Activated CD4-positive, alpha-beta memory T cell treated with anti-CD3 and anti-CD28 coated beads, Interleukin-2, amount 10 ng/mL, durations not matched to agents 7 days and 5 days (primary cell): ENCODE measurements at regions not wholly inside any gene's neighbourhood (a gene's known extent, or its start where the extent isn't known, plus 50 kb on each side); places are given as distances from the start of the nearest gene placed in this dataset.

Source experiments
- CTCF ChIA-PET: fragments of 350-600 bp; sonication (Branson Sonifier 250); formaldehyde crosslinking; loops from one replicate; lab custom pipeline; 2021; ENCODE audit warnings: antibody characterized with exemption, inconsistent platforms; lab: Charles Lee
- POLR2A ChIA-PET: fragments of 350-600 bp; sonication (Branson Sonifier 250); formaldehyde crosslinking; loops from one replicate; lab custom pipeline; 2021; ENCODE audit warnings: antibody characterized with exemption; lab: Charles Lee
- DNase-seq: peaks from one replicate; pipeline ENCODE4 v3.0.0-alpha.2; 2020
- H3K27ac Mint-ChIP-seq: one replicate; pipeline ENCODE4 v1.8.0; 2021; ENCODE audit warnings: mild to moderate bottlenecking, mixed read lengths
- H3K27me3 Mint-ChIP-seq: one replicate; pipeline ENCODE4 v1.8.0; 2021; ENCODE audit warnings: mixed read lengths
- H3K36me3 Mint-ChIP-seq: one replicate; pipeline ENCODE4 v1.8.0; 2021; ENCODE audit warnings: low read depth, mixed read lengths
- H3K4me1 Mint-ChIP-seq: one replicate; pipeline ENCODE4 v1.8.0; 2021; ENCODE audit warnings: mixed read lengths
- H3K4me3 Mint-ChIP-seq: one replicate; pipeline ENCODE4 v1.8.0; 2021; ENCODE audit warnings: mild to moderate bottlenecking, mixed read lengths
- H3K9me3 Mint-ChIP-seq: one replicate; pipeline ENCODE4 v1.8.0; 2021; ENCODE audit warnings: mixed read lengths

DNA sequence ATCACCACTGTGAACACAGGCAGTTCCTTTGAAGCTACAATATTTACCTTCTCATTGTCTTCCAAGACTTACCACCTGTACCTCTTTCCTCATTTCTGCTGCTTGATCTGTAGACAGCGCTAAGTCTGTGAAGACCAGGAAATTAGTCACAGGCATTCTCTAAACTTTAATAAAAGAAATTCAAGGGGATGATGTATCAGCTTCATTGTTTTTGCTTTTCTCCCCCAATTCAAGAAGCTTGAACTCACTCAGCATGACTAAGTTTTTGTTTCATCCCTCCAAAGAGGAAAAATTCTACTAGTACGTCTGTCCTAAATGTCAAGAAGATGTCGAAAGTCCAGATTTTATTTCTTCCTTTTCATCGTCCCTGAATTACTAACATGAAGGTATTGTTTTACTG, 75.3 kb upstream of the PPP1R9A start:
- H3K4me3 Mint-ChIP-seq = no peak overlapping the region
- no peaks in the 10 kb centered on the region for H3K36me3 Mint-ChIP-seq
- no peaks in the 10 kb centered on the region for H3K27me3 Mint-ChIP-seq
- ChIA-PET POLR2A (no interaction called here), CTCF (no interaction called here)
- DNase-seq = no peak
- no peak overlapping the region for H3K27ac Mint-ChIP-seq
- H3K4me1 Mint-ChIP-seq = no peaks in the 10 kb centered on the region
- H3K9me3 Mint-ChIP-seq = no peaks in the 10 kb centered on the region

GRCh38 chr7:94834359-94834758, 73.0 kb upstream of the PPP1R9A start:
- Mint-ChIP-seq H3K27ac (no peak overlapping the region), H3K4me1 (no peaks in the 10 kb centered on the region), H3K27me3 (no peaks in the 10 kb centered on the region), H3K4me3 (no peak overlapping the region), H3K9me3 (peaks cover 16% of the 10 kb centered on the region), H3K36me3 (no peaks in the 10 kb centered on the region)
- ChIA-PET POLR2A (no interaction called here), CTCF (no interaction called here)
- DNase-seq = no peak

DNA sequence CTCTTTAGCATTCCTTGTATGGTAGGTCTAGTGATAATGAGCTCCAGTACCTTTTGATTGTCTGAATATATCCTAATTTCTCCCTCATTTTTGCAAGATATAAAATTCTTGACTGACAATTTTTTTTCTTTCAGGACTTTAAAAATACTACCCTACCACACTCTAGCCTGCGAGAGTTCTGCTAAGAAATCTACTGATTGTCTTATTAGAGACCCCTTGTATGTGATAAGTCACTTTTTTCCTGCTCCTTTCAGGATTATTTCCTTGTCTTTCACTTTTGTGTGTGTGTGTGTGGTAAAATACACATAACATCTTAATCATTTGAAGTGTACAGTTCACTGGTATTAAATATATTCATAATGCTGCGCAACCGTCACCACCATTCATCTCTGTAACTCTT, 68.7 kb upstream of the PPP1R9A start:
- H3K4me3 Mint-ChIP-seq = no peak overlapping the region
- H3K4me1 Mint-ChIP-seq = no peaks in the 10 kb centered on the region
- no peak overlapping the region for H3K27ac Mint-ChIP-seq
- ChIA-PET CTCF (no interaction called here), POLR2A (no interaction called here)
- H3K27me3 Mint-ChIP-seq = no peaks in the 10 kb centered on the region
- H3K9me3 Mint-ChIP-seq = peaks cover 28% of the 10 kb centered on the region
- no peak for DNase-seq
- H3K36me3 Mint-ChIP-seq = no peaks in the 10 kb centered on the region

DNA sequence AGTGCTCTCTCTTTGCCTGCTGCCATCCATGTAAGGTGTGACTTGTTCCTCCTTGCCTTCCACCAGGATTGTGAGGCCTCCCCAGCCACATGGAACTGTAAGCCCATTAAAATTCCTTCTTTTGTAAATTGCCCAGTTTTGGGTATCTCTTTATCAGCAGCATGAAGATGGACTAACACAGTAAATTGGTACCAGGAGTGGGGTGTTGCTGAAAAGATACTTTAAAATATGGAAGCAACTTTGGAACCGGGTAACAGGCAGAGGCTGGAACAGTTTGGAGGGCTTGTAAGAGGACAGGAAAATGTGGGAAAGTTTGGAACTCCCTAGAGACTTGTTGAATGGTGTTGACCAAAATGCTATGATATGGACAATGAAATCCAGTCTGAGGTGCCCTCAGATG, 63.8 kb upstream of the PPP1R9A start:
- no peaks in the 10 kb centered on the region for H3K36me3 Mint-ChIP-seq
- POLR2A ChIA-PET = no interaction called here
- H3K4me1 Mint-ChIP-seq = no peaks in the 10 kb centered on the region
- DNase-seq = no peak
- H3K27me3 Mint-ChIP-seq = no peaks in the 10 kb centered on the region
- no peak overlapping the region for H3K27ac Mint-ChIP-seq
- peaks cover 25% of the 10 kb centered on the region for H3K9me3 Mint-ChIP-seq
- H3K4me3 Mint-ChIP-seq = no peak overlapping the region
- CTCF ChIA-PET = no interaction called here

- Mint-ChIP-seq H3K27me3 (no peaks in the 10 kb centered on the region), H3K27ac (no peak overlapping the region), H3K36me3 (no peaks in the 10 kb centered on the region), H3K4me1 (no peaks in the 10 kb centered on the region), H3K9me3 (peaks cover 9% of the 10 kb centered on the region), H3K4me3 (no peak overlapping the region)
- POLR2A ChIA-PET = no interaction called here
- CTCF ChIA-PET = no interaction called here
- DNase-seq = no peak
These were observed 58.9 kb upstream of the PPP1R9A start for GRCh38 chr7:94848531-94848930.

DNA sequence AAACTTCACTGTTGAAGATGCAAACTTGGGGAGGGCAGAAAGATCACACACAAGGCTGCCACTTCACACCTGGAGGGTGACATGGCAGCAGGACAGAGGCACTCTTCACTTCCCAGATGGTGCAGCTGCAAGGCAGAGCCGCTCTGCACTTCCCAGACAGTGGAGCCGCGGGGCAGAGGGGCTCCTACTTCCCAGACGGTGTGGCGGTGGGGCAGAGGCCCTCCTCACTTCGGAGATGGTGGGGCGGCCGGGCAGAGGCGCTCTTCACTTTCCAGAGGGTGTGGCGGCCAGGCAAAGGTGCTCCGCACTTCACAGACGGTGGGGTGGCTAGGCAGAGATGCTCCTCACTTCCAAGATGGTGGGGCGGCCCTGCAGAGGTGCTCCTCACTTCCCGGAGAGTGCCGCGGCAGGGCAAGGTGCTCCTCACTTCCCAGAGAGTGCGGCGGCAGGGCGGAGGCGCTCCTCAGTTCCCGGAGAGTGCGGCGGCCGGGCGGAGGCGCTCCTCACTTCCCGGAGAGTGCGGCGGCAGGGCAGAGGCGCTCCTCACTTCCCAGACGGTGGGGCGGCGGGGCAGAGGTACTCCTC, 58.3 kb upstream of the PPP1R9A start:
- no peaks in the 10 kb centered on the region for H3K27me3 Mint-ChIP-seq
- H3K36me3 Mint-ChIP-seq = no peaks in the 10 kb centered on the region
- H3K27ac Mint-ChIP-seq = no peak overlapping the region
- no peak for DNase-seq
- ChIA-PET POLR2A (no interaction called here), CTCF (no interaction called here)
- H3K9me3 Mint-ChIP-seq = peaks cover 5% of the 10 kb centered on the region
- H3K4me3 Mint-ChIP-seq = no peak overlapping the region
- no peaks in the 10 kb centered on the region for H3K4me1 Mint-ChIP-seq

- DNase-seq = no peak
These were observed 57.7 kb upstream of the PPP1R9A start for GRCh38 chr7:94849636-94850208.

GRCh38 chr7:94855589-94855988, 51.8 kb upstream of the PPP1R9A start:
- Mint-ChIP-seq H3K27me3 (no peaks in the 10 kb centered on the region), H3K9me3 (peaks cover 5% of the 10 kb centered on the region), H3K4me1 (no peaks in the 10 kb centered on the region), H3K36me3 (no peaks in the 10 kb centered on the region), H3K27ac (no peak overlapping the region), H3K4me3 (no peak overlapping the region)
- ChIA-PET CTCF (no interaction called here), POLR2A (no interaction called here)
- no peak for DNase-seq

More at GRCh38 chr7:94849636-94850208, 57.7 kb upstream of the PPP1R9A start:
- POLR2A ChIA-PET = no interaction called here
- H3K9me3 Mint-ChIP-seq = peaks cover 6% of the 10 kb centered on the region
- no peaks in the 10 kb centered on the region for H3K36me3 Mint-ChIP-seq
- no peaks in the 10 kb centered on the region for H3K27me3 Mint-ChIP-seq
- CTCF ChIA-PET = no interaction called here
- no peak overlapping the region for H3K4me3 Mint-ChIP-seq
- no peak overlapping the region for H3K27ac Mint-ChIP-seq
- H3K4me1 Mint-ChIP-seq = no peaks in the 10 kb centered on the region

DNA sequence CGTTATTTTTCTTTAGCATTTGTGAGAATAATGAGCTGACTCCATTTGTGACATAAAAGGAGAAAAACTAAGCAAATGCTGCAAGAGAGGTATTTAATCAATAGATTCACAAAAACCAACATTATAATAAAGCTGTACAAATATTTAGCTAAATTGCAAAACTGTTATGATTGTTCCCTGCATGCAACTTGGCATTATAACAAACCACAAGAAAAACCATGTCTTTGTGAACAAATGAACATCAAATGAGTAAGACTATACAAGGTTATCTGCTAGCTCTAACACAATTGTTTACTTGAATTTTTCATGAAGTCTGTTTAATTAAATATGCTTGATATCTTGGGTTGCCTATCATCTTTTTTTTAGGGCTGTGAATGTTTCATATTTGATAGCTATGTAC, 50.8 kb upstream of the PPP1R9A start:
- H3K9me3 Mint-ChIP-seq = peaks cover 5% of the 10 kb centered on the region
- DNase-seq = no peak
- H3K4me1 Mint-ChIP-seq = no peaks in the 10 kb centered on the region
- H3K27ac Mint-ChIP-seq = no peak overlapping the region
- H3K36me3 Mint-ChIP-seq = no peaks in the 10 kb centered on the region
- ChIA-PET CTCF (interaction anchor here (0.9 kb wide), 1 partner anchor 12 kb away, joined by 3 read pairs; no protein-coding TSS in a partner anchor), POLR2A (no interaction called here)
- no peaks in the 10 kb centered on the region for H3K27me3 Mint-ChIP-seq
- H3K4me3 Mint-ChIP-seq = no peak overlapping the region
